Lung microvascular endothelial cell (primary cell): ENCODE measurements at regions not wholly inside any gene's neighbourhood (a gene's known extent, or its start where the extent isn't known, plus 50 kb on each side); places are given as distances from the start of the nearest gene placed in this dataset.
"Not testable (repeated sequence)": the region's sequence is repeated elsewhere in the genome, so short reads cannot be mapped to it uniquely, and the experiment has no call there.

ENCODE experiments used
- DNase-seq, 2 donors: peaks; one replicate each; pipeline versions ENCODE4 v3.0.0 to v3.0.0-alpha.2; 2010; ENCODE audit warnings: low read depth in 2 of 2

DNA sequence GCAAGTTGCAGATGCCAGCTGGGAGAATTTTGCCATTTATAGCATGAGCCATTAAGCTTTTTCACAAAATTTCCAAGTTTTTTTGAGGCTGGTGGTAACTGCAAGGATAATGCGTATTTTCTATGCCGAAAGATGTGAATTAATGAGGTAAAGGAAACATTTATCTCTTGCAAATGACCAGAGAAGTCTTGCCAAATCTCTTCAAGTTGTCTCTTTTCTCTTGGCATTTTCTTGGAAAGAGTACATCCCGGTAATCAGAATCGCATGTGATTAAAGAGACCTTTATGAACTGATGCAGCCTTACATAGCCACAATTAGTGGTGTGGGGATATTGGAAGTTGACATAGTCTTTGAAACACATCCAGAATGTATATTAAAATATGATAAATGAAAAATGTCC is 136.5 kb upstream of the MMADHC start:
- no peak for DNase-seq

DNA sequence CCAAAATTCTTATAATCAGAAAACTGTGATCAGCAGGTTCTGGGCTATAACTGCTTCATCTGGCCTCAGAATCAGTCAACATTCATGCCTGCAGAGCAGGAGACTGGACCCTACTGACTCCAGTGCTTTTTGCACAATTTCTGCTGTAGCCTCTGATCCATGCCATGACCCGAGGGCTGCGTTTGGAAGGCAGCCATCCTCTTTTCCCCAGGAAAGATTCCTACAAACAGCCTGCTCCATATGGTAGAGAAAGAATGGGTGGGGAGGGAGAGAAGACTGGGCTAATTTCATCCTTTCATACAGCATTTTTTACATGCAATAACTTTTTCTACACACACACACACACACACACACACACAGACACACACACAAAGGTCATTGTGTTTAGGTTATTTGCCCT is 133.0 kb upstream of the MMADHC start:
- DNase-seq, result no peak

DNA sequence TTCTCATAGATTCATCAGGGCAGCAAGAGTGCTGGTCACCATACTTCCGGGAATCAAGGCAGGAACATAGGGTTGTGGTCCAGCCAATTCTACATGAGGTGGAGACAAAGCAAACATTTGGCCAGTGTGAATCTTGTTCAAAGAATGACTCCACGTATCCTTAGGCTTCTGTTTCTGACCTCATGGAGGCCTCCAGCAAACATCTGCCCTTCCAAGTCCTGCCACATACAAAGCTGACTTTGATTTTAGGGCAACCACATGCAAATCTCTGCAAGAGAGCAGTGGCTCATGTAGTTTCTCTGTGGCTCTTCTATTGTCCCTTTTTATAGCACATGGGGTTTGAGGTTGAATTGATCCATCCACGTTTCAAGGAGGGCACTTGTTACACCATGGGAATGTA is 132.1 kb upstream of the MMADHC start:
- DNase-seq, result no peak

DNA sequence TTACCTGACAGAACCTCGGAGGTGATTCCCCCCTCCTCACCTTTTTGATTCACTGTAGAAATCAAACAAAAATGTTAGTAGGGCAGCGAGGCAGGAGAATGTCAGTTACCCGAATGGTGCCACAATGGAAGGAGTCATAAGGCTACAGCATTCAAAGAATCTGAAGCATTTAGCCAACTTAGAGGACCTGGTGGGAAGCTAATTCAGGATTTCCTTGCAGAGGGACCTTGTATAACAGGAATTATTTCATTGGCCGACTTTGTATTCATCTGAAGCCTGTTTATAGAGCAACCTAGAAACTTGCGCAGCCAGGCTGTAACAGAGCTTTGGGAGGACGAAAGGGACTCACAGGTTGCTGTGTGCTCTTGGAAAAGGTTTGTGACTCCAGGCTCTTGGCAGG is 129.1 kb upstream of the MMADHC start:
- DNase-seq, result no peak

DNA sequence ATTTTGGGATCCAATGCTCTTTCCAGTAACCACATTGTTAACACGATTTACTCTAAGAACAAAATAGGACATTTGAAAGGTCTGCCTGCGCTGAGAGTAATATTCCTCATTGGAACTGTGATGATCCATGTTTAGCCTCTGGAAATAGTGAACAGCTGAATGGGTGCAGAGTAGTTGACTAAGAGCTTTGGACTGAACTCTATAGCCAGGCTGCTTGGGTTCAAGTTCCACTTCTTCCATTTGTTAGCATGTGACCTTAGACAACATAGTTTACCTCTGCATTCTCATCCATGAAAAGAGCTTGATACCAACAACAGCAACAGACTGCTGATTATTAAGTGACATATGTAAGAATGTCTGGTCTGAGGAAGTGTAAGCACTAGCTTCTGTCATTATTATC is 128.3 kb upstream of the MMADHC start:
- no peak for DNase-seq

DNA sequence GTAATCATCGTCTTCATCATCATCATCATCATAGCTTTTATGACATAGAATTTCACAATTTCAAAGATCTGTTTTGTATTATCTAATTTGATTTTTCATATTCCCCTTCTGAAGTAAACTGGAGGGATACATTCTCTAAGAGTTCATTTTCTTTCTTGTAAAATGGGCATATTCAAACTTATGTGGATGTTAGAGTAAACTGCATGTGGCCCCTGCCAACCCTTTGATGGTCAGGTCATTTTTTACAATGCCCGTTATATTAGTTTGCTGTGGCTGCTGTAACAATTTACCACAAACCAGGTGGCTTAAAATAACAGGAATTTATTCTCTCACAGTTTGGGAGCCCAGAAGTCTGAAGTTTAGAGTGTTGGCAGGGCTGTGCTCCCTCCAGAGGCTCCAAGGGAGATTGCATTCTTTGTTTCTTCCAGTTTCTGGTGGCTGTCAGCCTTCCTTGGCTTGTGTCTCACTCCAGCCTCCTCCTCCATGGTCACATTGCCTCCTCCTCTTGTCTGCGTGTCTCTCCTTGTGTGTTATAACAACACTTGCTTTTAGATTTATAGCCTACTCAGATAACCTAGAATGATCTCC is 127.5 kb upstream of the MMADHC start:
- peak; percentile 54 to 56 for DNase-seq

DNA sequence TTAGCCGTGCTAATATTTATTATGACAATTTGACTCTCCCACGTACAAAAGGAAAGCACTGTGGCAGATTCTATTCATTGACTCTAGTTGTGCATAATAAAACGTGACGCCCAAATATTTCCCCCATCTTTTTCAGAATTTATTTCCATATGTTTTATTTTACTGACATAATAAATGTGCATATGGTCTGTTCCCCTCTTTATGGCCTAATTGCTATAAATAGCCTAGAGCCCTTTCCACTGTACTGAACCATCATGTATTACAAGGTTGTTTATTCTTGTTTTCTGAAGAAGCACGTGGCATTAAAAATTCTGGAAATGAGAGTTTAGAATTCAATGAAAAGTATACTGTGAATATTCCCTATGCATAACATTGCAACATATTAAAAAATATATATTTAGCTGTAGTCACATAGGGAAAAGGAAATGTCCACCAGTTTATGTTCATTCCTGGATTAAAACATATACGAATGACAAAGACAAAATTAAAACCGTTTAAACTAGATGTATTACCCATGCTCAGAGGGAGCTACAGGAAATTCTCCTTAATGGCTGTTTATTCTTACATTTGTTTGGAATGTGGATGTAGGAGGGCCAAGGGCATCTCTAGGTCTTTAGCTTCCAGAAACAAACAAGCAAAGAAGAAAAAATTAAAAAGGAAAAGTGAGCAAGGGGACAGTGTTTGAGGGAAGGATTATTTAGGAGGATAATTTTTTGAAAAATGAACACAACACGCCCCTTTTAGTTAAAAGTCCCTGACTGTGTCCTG is 122.1 kb upstream of the MMADHC start:
- DNase-seq, result no peak

DNA sequence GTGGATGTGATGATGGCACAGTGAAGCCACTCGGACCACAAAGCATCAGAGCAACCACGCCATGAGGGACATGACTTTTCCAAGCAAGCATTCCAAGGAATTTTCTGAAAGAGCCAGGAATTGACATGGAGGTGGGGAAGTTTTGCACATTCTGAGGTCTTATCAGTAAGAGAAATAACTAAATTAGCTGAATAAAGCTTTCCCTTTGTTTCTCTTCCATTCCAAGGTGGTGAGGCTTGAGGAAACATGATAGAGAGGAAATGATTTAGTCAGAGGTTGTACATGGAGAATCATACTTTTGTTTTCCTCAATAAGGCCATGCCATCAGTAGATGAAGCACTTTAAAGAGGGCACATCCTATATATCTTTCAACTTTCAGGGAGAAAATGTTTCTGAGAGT is 115.7 kb upstream of the MMADHC start:
- peak in 1 of 2 donors; percentile 61 for DNase-seq

DNA sequence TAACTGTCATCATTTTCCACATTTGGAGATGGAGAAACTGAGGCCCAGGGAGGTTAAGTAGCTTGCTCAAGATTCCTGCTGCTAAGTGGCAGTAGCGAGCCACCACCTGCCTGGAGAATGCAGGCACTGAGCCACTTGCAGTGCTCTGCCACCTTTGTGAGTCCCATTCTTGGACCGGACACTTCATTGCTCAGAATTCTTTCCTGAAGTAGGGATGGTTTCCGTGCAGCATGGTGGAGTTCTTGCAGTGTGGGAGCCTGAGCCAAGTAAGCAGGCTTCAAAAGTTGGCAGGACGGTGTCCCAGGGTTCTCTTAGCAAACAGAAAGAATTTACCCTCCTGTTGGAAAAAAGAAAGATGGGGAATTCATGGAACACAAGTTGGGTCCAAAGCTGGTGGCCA is 115.0 kb upstream of the MMADHC start:
- no peak for DNase-seq

DNA sequence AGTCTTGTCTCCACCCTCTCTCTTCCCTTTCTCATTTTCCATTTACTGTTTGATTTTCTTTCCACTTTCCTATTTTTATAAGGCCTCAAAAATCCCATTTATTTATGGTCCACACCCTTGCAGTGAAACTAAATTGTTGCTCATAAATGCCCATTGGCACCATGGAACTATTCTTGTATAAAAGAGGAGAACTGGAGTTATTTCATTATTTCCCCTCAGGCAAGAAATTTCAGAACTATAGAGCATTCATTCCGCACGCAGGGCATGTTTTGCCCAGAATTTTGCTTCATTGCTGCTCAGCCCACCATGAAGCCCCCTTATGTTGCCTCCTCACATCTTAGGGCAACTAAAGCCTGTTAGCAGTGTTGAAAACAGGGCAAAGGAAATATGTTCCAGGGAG is 113.7 kb upstream of the MMADHC start:
- DNase-seq, result no peak

DNA sequence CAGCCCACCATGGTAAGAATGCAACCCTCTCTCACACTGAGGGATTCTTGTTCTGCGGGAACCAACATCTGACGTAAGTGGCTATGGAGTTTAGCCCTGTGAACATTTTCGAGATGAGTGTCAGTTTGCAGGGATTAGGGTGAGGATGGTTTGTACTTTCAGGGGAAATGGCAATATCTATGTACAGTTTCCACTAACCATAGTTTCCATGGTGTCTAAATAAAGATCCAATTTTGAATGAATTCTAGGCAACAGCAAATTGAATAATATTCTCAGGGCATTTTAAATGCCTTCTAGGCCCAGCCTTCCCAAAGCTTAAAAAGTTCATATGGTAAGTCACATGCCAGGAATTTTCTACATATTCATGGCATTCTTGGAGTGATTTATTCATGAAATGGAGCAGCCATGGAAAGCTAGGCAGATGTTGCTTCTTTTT is 105.4 kb upstream of the MMADHC start:
- no peak for DNase-seq

DNA sequence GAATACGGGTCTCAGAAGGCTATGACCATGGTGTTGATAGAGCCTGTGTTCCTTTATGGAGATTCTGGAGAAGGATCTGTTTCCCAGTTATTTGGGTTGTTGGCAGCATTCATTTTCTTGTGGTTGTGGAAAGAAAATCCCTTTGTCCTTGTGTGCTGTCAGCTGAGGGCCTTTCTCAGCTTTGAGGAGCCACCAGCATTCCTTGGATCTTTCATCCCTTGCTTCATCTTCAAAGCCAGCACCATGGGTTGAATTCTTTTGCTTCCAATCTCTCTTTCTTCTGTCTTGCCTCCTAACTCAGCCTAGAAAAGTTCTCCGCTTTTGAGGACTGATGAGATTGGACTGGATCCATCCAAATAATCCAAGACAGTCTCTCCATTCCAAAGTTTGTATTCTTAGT is 103.2 kb upstream of the MMADHC start:
- DNase-seq, result no peak

DNA sequence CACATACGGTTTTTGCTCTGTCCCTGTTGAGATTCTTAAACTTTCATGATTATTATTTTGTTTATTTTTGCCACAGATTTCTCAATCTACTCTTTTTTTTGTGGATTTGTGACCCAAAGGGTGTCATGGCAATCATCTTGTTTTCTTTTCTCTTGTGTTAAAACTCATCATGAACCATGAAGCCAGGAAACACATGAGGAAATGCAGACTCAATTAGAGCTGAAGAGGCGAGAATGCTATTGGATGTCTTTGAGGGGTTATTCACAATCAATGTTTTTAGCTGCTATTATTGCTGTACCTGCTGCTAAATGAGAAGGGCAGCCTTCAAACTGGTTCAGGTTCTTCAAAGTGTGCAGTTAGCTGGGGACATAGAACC is 99.5 kb upstream of the MMADHC start:
- DNase-seq, result no peak

DNA sequence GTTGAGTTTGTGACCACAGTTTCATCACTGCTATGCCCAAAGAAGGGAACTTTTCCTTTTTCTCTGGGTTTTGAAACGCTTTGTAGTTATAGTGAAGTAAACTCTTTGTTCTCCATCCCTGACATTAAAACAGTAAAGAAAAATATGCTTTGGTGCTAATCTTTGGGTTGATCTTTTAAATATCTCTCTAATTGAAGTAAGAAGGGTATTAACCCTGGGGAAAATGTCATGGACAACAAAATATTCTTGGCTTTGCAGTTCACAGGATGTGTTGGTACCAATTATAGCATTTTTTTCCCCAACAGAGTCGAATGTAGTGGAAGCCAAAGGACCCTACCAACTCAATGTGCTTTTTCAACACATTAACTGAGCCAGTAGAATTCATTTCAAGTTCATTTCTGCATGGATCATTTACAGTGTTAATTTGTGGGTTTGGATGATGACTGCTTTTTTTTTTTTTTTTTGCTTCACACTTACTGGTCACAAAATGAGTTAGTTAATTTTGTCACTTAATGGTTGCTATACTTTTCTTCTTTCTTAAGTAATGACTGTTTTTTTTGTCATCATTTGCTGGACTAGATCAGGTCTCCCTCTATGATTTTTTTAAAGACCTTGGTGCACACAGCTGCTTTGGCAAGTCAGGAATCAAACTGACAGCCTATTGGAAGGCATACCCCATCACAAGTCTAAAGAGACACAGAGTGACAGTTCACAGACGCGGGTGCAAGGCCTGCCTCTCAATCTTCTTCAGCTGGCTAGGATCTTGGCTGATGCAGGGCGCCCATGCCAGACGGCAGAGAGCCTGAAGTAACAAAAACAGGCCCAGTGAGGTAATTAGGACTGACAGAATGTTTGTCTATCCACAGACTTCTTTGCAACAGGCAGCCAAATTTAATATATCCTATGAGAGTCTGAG is 98.8 kb upstream of the MMADHC start:
- no peak for DNase-seq

DNA sequence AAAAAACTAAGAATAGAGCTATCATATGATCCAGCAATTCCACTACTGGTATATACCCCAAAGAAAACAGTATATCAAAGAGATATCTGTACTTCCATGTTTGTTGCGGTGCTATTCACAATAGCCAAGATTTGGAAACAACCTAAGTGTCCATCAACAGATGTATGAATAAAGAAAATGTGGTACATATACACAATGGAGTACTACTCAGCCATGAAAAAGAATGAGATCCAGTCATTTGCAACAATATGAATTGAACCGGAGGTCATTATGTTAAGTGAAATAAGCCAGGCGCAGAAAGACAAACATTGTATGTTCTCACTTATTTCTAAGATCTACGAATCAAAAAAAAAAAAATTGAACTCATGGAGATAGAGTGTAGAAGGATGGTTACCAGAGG is 97.8 kb upstream of the MMADHC start:
- DNase-seq, result not testable (repeated sequence)

DNA sequence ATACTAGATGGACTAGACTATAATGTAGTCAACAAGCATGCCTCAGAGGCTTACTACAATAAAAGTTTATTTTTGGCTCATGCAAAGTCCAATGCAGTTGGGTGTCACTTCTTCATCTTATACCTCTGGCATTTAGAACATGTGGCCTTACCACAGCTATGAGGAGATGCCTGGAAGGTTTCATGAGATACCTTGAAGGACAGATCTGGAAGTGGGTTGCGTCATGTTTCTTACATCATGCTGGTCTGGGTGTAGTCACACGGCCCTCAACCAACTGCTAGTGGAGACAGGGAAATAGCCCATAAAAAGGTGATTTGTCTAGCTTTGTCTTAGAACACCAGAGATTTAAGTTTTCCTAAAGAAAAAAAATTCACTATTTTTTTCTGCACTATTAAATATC is 91.7 kb upstream of the MMADHC start:
- no peak for DNase-seq

DNA sequence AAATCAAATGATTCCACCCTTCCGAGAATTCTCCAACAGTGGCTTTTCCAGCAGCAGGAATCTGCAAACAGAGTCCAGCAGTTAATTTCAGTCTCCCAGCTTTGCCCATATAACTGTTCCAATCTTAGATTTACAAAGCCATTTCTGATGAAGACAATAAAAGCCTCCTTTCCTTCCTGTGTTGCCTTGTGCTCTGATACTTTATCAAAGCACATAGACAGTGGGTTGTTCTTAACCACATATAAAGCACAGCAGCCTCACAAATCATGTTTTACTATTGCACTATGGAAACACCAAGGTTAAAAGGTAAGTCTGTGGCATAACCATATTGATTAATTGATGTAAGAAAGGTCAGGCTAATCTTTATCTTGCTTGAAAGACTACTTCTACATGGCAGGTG is 89.8 kb upstream of the MMADHC start:
- no peak for DNase-seq

DNA sequence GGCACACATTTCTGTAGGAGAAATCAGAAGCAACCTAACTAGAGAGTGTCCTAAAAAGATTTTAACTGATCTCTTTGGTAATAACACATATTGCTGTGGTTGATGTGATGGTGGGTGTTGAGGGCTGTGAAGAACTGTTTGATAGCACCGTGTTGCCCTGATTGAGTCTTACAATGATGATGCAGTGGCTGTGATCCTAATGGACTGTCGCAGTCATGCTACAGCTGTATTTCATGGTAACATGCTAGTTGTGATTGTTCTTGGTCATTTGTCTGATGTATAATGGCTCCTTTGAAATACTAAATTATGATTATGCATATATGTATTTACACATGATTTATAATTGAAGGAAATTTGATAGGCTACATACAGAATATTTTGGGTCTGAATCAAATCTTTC is 82.5 kb upstream of the MMADHC start:
- no peak for DNase-seq

DNA sequence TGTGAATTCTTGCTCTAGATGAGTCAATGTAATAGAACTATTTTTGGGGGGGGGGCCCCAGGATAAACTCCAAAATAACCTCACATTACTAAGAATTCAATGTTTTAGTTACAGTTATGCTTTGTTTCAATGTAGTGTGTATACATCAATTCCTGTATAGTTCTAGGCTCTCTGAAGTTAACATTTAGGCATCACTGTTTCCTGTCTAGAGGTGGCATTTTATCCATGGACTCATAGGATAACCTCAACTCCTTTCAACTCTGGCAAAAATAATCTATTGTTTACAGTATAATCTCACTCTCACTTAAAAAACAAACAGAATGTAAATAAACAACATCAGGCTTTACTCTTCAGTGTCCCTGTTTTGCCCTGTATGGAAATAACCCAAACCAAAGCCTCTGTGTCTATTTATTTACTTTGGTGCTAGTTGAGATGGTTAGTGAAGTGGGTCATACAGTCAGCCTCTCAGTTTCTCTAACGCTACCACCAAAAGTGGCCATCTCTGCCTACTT is 79.3 kb upstream of the MMADHC start:
- DNase-seq, result no peak

DNA sequence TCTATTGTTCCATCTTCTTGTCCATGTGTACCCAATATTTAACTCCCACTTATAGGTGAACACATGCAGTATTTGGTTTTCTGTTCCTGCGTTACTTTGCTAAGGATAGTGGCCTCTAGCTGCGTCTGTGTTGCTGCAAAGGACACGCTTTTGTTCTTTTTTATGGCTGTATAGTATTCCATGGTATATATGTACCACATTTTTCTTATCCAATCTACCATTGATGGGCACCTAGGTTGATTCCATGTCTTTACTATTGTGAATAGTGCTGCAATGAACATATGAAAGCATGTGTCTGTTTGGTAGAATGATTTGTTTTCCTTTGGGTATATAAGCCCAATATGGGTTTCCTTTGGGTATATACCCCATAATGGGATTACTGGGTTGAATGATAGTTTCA is 77.3 kb upstream of the MMADHC start:
- no peak for DNase-seq

DNA sequence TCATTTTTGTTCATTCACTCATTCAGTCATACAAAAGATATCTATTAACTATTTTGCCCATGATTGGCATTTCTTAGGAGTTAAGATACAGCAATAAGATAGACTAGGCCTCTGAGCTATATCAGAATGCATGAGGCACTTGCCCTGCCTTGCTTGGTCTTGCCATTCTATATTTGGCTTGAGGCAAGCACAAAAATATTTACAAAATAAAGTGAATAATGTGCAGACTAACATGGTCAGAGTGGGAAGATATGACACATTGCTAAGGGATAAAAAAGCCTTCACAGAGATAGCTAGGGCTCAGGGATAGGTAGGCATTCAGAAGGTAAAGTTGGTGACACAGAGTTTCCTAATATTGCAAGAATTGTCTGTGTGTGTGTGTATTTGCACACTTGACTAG is 75.0 kb upstream of the MMADHC start:
- no peak for DNase-seq

DNA sequence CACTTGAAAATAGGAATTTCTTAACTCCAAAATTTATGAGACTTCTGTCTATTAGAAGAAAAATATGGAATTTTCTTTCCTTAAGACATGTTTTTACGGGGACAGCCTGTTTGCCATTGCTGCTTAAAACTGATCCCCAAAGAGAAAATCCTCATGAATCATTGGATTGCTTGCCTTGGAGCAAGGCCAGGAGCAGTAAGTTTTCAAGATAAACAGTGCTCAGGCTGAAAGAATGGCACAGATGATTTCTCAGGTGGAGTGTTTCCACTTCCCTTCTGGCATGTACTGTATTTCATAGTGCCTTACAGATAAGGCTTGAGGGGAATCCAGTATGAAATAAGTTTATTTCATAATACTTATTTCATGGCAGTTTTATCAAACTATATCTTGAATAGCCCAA is 74.3 kb upstream of the MMADHC start:
- peak; percentile 49 to 61 for DNase-seq
